RPMI7951 (cell line): ENCODE measurements at regions not wholly inside any gene's neighbourhood (a gene's known extent, or its start where the extent isn't known, plus 50 kb on each side); places are given as distances from the start of the nearest gene placed in this dataset.

Experiments
- DNase-seq: peaks from one replicate; pipeline ENCODE4 v3.0.0-alpha.2; 2012; ENCODE audit warnings: low read depth

DNA sequence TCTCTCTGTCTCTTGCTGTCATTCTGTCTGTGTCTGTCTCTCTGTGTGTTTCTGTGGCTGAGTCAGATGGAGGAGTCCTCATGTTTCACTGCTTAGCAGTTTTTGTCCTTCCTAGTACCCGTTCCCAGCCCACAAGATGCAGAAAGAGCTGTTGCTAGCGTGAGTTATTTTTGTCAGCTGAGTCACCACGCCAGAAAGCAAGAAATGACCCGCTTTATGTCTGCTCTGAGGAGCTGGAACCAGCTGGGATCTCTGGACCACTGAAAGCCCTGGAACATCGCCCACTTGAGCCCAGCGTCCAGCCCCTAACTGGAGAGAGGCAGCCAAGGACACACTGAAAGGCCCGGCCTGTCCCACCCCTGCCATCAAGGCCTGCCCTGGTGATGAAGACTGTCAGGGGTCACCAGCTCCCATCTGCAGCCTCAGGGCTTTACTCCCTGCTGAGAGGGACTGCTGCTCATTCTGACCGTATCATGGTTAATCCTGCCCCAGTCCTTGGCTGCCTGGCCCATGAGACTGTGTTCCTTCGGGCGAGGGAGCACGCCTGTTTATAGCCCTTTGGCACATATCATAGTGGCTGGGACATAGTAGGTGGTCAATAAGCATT, 101.7 kb upstream of the TPM1 start:
- peak; percentile 100 for DNase-seq

- DNase-seq, result no peak
Measured at GRCh38 chr15:62941699-62942098, 100.8 kb upstream of the TPM1 start.

DNA sequence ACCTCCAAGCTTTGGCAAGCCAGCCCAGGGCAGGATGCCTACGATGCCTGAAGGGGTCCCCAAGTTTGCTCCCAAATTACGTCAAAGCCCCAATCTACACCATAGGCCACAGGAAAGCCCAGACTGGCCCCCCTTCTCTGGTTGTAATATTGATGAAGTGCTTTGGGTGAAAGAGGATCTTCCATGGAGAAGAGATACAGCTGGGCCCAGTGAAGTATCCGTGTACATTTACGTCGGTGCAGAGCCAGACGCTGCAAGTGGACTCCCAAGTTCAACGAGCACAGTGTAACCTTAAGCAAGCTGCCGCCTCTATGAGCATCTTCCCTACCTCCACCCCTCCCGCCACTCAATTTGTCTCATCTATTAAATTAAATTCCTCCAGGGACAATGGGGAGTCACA, 100.1 kb upstream of the TPM1 start:
- no peak for DNase-seq

GRCh38 chr15:62945063-62945462, 97.5 kb upstream of the TPM1 start:
- DNase-seq, result no peak

- DNase-seq, result no peak
Measured at GRCh38 chr15:62945760-62946159, 96.8 kb upstream of the TPM1 start.

DNA sequence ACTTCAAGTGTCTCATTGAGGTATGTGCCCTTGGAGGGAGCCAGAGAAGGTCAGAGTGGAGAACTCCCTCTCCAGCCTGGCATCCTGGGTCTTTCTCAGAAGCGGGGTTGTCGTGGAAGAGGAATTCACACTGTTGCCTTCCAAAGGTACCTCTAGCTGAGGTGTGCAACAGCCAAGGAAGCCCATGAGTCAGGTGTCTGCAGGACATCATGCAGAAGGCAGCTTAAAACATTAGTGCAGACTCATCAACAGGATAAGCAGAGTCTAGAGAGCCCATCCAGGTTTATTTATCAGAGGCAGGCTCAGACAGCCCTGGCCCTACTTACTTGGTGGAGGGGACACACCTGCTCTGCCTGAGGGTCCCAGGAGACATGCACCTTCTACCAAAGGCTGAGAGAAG, 95.6 kb upstream of the TPM1 start:
- no peak for DNase-seq

DNA sequence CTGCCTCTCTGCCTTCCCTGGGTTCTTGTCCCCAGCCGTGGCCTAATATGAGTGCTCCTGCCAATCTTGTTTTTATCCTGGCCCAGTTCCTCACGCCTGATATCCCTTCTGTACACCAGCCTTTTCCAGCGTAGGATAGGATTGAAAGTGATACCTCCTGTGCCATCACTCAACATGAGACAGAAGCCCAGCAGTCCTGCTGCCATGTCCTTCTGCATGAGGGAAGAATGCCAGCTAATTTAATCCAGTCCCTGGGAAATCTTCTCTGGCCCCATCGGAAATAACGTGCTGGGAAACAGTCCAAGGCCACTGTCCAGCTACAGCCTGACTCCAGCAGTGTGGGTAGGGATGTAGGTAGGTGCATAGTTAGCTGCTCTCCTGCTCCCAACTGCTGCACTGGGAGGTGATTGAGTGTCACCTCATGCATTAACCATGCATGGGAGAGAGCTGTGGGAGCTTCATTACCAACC, 92.0 kb upstream of the TPM1 start:
- DNase-seq, result peak; percentile 67

- DNase-seq, result peak; percentile 58
Measured at GRCh38 chr15:62951481-62951880, 91.1 kb upstream of the TPM1 start.

DNA sequence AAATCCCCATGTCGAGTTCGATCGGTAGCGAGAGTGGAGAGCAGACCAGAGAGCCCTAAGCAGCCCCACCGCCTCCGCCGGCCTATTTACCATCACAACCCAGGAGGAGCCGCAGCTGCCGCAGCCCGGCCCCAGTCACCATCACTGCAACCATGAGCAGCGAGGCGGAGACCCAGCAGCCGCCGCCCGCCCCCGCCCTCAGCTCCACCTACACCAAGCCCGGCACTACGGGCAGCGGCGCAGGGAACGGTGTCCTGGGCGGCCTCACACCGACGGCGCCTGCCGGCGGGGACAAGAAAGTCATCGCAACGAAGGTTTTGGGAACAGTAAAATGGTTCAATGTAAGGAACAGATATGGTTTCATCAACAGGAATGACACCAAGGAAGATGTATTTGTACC, 89.5 kb upstream of the TPM1 start:
- DNase-seq, result no peak

DNA sequence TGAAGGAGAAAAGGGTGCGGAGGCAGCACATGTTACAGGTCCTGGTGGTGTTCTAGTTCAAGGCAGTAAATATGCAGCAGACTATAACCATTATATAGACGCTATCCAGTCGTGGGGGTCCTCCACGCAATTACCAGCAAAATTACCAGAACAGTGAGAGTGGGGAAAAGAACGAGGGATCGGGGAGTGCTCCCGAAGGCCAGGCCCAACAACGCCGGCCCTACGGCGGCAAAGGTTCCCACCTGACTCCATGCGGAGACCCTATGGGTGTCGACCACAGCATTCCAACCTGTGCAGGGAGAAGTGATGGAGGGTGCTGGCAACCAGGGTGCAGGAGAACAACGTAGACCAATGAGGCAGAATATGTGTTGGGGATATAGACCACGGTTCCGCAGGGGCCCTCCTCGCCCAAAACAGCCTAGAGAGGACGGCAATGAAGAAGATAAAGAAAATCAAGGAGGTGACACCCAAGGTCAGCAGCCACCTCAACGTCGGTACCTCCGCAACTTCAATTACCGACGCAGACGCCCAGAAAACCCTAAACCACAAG, 89.0 kb upstream of the TPM1 start:
- DNase-seq, result no peak

GRCh38 chr15:62957130-62957529, 85.4 kb upstream of the TPM1 start:
- DNase-seq, result peak; percentile 97

- DNase-seq, result peak; percentile 87
Measured at GRCh38 chr15:62958528-62959363, 83.8 kb upstream of the TPM1 start.

- no peak for DNase-seq
Measured at GRCh38 chr15:62961134-62961533, 81.4 kb upstream of the TPM1 start.

DNA sequence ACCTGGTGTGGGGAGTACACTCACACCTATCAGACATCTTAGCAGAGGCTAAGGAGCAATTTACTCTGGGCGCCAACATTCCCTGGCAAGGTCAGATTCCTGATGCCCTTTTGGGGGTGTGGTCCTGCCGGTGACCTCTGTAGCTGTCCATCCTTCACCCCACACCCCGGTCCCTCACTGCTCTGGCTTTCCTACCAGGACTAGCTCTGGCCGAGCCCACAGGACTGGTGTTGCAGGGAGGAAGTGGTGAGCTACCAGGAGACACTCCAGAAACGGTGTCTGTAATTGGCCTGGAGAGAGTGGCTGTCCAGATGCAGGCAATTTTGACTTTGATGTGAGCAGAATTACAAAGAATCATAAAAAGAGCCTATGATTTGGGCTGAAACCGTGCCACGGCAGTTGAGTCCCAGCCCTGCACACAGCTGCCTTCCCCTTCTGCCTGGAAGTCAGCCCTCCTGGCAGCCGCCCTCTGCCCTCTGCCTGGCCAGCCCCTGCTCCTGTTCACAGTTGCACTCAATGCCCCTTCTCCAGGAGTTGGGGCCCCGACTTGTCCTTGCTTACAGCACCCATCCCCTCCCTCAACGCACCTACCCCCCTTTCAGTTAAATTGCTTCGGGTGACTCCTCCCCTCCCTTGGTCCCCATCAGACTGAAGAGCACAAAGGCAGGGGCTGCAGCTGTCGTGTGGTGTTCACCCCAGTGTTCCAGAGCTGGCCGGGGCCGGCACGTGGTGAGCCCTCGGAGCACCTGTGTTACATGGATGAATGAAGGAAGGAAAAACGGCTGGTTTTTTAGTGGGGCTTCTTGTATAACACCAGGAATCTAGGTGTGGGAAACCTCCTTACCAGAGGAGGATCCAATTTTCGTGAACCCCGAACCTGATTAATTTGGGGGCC, 80.2 kb upstream of the TPM1 start:
- DNase-seq, result no peak

DNA sequence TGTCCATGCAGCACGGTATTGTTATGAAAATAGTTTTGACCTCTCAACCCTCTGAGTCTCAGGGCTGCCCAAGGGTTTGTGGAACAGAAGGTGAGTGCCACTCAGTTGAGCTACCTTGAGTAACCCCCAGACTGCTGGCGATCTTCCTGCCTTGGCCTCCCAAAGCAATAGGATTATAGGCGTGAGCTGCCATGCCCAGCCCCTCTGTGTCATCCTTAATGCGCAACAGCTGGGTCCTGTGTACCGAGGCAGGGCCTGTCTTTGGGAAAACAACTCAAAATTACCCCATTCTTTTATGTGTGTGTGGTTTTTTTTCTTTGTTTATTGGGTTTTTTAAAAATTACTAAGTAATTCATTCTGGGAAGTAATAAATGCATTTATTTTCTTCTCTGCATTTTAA, 78.3 kb upstream of the TPM1 start:
- DNase-seq, result peak; percentile 64

- DNase-seq, result no peak
Measured at GRCh38 chr15:62966294-62967078, 76.1 kb upstream of the TPM1 start.

GRCh38 chr15:62968699-62969098, 73.8 kb upstream of the TPM1 start:
- DNase-seq, result no peak

- no peak for DNase-seq
Measured at GRCh38 chr15:62969442-62970089, 73.0 kb upstream of the TPM1 start.

DNA sequence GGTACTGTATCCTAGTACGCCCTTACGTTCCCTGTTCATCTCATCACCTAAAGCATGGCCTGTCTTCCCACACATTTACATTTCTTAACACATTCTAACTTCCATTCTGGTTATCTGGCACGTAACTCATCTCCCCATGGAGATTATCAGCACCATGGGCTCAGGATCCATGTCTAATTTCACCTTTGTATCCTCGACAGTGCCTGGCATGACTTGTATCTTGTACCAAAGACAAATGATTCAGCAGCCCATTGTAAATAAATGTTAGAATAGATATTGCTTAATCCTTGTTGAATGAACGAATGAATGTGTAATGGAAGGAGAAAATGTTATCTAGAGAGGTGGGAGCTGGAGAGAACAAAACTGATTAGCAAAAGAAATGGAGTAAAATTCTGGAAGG, 69.7 kb upstream of the TPM1 start:
- DNase-seq, result peak; percentile 61

DNA sequence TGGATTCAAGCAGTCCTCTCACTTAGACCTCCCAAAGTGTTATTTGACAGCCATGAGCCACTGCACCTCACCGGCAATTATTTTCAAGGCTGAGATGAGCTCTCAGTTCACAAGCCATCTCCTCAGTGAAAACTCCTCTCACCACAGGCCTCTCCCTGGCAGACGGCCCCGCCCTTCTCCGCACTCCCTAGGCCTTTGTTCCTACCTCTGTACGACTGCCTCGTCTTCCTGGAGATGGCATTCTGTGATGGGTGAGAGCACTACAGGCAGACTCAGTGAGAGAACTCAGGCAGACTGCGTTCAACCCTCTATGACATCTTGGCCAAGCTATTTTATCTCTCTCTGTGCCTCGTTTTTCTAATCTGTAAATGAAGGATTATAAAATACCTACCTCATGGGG, 67.0 kb upstream of the TPM1 start:
- no peak for DNase-seq
